ENCODE measurements at regions not wholly inside any gene's neighbourhood (a gene's known extent, or its start where the extent isn't known, plus 50 kb on each side); places are given as distances from the start of the nearest gene placed in this dataset.

GRCh38 chr7:68458010-68458908 lies 1140.0 kb upstream of the AUTS2 start:
- Histone ChIP-seq H3K9me3 (no peaks in the 10 kb centered on the region), H3K4me1 (ENCODE audit: control insufficient read depth in 1 of 2, extremely low read depth in 1 of 2, insufficient read depth in 2 of 2, low read length in 2 of 2) (no peaks in the 10 kb centered on the region), H3K27ac (ENCODE audit: low read length) (no peak overlapping the region), H3K4me3 (ENCODE audit: control insufficient read depth in 1 of 2, extremely low read depth in 1 of 2, low read length in 1 of 2) (no peak overlapping the region), H3K27me3 (replicated peaks in 1 of 2; ENCODE audit: control insufficient read depth in 2 of 2, extremely low read depth in 1 of 2, insufficient read depth in 2 of 2, low read length in 1 of 2) (no peaks in the 10 kb centered on the region), H3K36me3 (ENCODE audit: control insufficient read depth in 2 of 2, extremely low read depth in 1 of 2, insufficient read depth in 1 of 2, low read length in 1 of 2) (no peaks in the 10 kb centered on the region)
- WGBS (ENCODE audit: insufficient coverage), result 80% methylated on average over 2 of the region's 5 CpGs
- ChIA-PET POLR2A (no interaction called here), CTCF (no interaction called here)
- Mint-ChIP-seq H3K36me3 (no peaks in the 10 kb centered on the region), H3K27me3 (no peaks in the 10 kb centered on the region), H3K4me3 (no peak overlapping the region), H3K9me3 (peaks cover 23 to 48% (median 31%) of the 10 kb centered on the region in 3 donors), H3K4me1 (no peaks in the 10 kb centered on the region), H3K27ac (no peak overlapping the region)
- no peak for DNase-seq
- no peak for ATAC-seq (replicated peaks in 1 of 4)

GRCh38 chr7:68461430-68461829 lies 1136.8 kb upstream of the AUTS2 start:
- Mint-ChIP-seq H3K27ac (no peak overlapping the region), H3K4me3 (no peak overlapping the region), H3K36me3 (no peaks in the 10 kb centered on the region), H3K4me1 (no peaks in the 10 kb centered on the region), H3K9me3 (peaks cover 27 to 37% (median 30%) of the 10 kb centered on the region in 3 donors), H3K27me3 (no peaks in the 10 kb centered on the region)
- no peak for ATAC-seq (replicated peaks in 1 of 4)
- H3K36me3 ChIP-seq (ENCODE audit: control insufficient read depth in 2 of 2, extremely low read depth in 1 of 2, insufficient read depth in 1 of 2, low read length in 1 of 2), result no peaks in the 10 kb centered on the region
- POLR2A ChIA-PET, result no interaction called here
- no peaks in the 10 kb centered on the region for H3K9me3 ChIP-seq
- CTCF ChIA-PET, result no interaction called here
- H3K4me3 ChIP-seq (ENCODE audit: control insufficient read depth in 1 of 2, extremely low read depth in 1 of 2, low read length in 1 of 2), result no peak overlapping the region
- WGBS (ENCODE audit: insufficient coverage), result 50% methylated on average over 1 of the region's 2 CpGs
- H3K4me1 ChIP-seq (ENCODE audit: control insufficient read depth in 1 of 2, extremely low read depth in 1 of 2, insufficient read depth in 2 of 2, low read length in 2 of 2), result no peaks in the 10 kb centered on the region
- no peaks in the 10 kb centered on the region for H3K27me3 ChIP-seq (replicated peaks in 1 of 2; ENCODE audit: control insufficient read depth in 2 of 2, extremely low read depth in 1 of 2, insufficient read depth in 2 of 2, low read length in 1 of 2)
- no peak overlapping the region for H3K27ac ChIP-seq (ENCODE audit: low read length)
- DNase-seq, result no peak

GRCh38 chr7:68470836-68471435 lies 1127.3 kb upstream of the AUTS2 start:
- no peaks in the 10 kb centered on the region for H3K27me3 Mint-ChIP-seq
- Histone ChIP-seq H3K9me3 (no peaks in the 10 kb centered on the region), H3K36me3 (ENCODE audit: control insufficient read depth in 2 of 2, extremely low read depth in 1 of 2, insufficient read depth in 1 of 2, low read length in 1 of 2) (no peaks in the 10 kb centered on the region), H3K4me3 (ENCODE audit: control insufficient read depth in 1 of 2, extremely low read depth in 1 of 2, low read length in 1 of 2) (no peak overlapping the region), H3K27me3 (replicated peaks in 1 of 2; ENCODE audit: control insufficient read depth in 2 of 2, extremely low read depth in 1 of 2, insufficient read depth in 2 of 2, low read length in 1 of 2) (no peaks in the 10 kb centered on the region), H3K4me1 (ENCODE audit: control insufficient read depth in 1 of 2, extremely low read depth in 1 of 2, insufficient read depth in 2 of 2, low read length in 2 of 2) (no peaks in the 10 kb centered on the region), H3K27ac (ENCODE audit: low read length) (no peak overlapping the region)
- ChIA-PET POLR2A (interaction anchor here in 1 of 2 donors (0.6 kb wide), 1 partner anchor 114 kb away, joined by 3 read pairs; no protein-coding TSS in a partner anchor), CTCF (no interaction called here)
- 84% methylated on average over 6 of the region's 17 CpGs for WGBS (ENCODE audit: insufficient coverage)
- no peak overlapping the region for H3K4me3 Mint-ChIP-seq
- no peak overlapping the region for H3K27ac Mint-ChIP-seq
- H3K36me3 Mint-ChIP-seq, result no peaks in the 10 kb centered on the region
- H3K4me1 Mint-ChIP-seq, result no peaks in the 10 kb centered on the region
- H3K9me3 Mint-ChIP-seq, result peaks cover 14 to 32% (median 27%) of the 10 kb centered on the region in 3 donors
- no peak for DNase-seq
- no peak for ATAC-seq (replicated peaks in 1 of 4)

GRCh38 chr7:68472688-68473087 lies 1125.6 kb upstream of the AUTS2 start:
- Histone ChIP-seq H3K4me3 (ENCODE audit: control insufficient read depth in 1 of 2, extremely low read depth in 1 of 2, low read length in 1 of 2) (no peak overlapping the region), H3K9me3 (no peaks in the 10 kb centered on the region), H3K4me1 (ENCODE audit: control insufficient read depth in 1 of 2, extremely low read depth in 1 of 2, insufficient read depth in 2 of 2, low read length in 2 of 2) (no peaks in the 10 kb centered on the region), H3K27me3 (replicated peaks in 1 of 2; ENCODE audit: control insufficient read depth in 2 of 2, extremely low read depth in 1 of 2, insufficient read depth in 2 of 2, low read length in 1 of 2) (no peaks in the 10 kb centered on the region), H3K27ac (ENCODE audit: low read length) (no peak overlapping the region), H3K36me3 (ENCODE audit: control insufficient read depth in 2 of 2, extremely low read depth in 1 of 2, insufficient read depth in 1 of 2, low read length in 1 of 2) (no peaks in the 10 kb centered on the region)
- H3K4me3 Mint-ChIP-seq, result no peak overlapping the region
- ChIA-PET POLR2A (no interaction called here), CTCF (no interaction called here)
- no peaks in the 10 kb centered on the region for H3K27me3 Mint-ChIP-seq
- no peak overlapping the region for H3K27ac Mint-ChIP-seq
- peaks cover 8 to 24% (median 22%) of the 10 kb centered on the region in 3 donors for H3K9me3 Mint-ChIP-seq
- WGBS (ENCODE audit: insufficient coverage), result 51% methylated on average over 5 of the region's 5 CpGs
- no peaks in the 10 kb centered on the region for H3K36me3 Mint-ChIP-seq
- H3K4me1 Mint-ChIP-seq, result no peaks in the 10 kb centered on the region
- no peak for DNase-seq
- ATAC-seq (replicated peaks in 1 of 4), result no peak

GRCh38 chr7:68474661-68475216 lies 1123.5 kb upstream of the AUTS2 start:
- ChIA-PET POLR2A (no interaction called here), CTCF (no interaction called here)
- no peak overlapping the region for H3K27ac Mint-ChIP-seq
- H3K36me3 Mint-ChIP-seq, result no peaks in the 10 kb centered on the region
- H3K4me1 Mint-ChIP-seq, result no peaks in the 10 kb centered on the region
- ATAC-seq (replicated peaks in 1 of 4), result no peak
- H3K4me3 ChIP-seq (ENCODE audit: control insufficient read depth in 1 of 2, extremely low read depth in 1 of 2, low read length in 1 of 2), result no peak overlapping the region
- H3K4me1 ChIP-seq (ENCODE audit: control insufficient read depth in 1 of 2, extremely low read depth in 1 of 2, insufficient read depth in 2 of 2, low read length in 2 of 2), result no peaks in the 10 kb centered on the region
- H3K36me3 ChIP-seq (ENCODE audit: control insufficient read depth in 2 of 2, extremely low read depth in 1 of 2, insufficient read depth in 1 of 2, low read length in 1 of 2), result no peaks in the 10 kb centered on the region
- no peak for DNase-seq
- H3K27ac ChIP-seq (ENCODE audit: low read length), result no peak overlapping the region
- H3K9me3 ChIP-seq, result no peaks in the 10 kb centered on the region
- no peaks in the 10 kb centered on the region for H3K27me3 Mint-ChIP-seq
- no peak overlapping the region for H3K4me3 Mint-ChIP-seq
- H3K9me3 Mint-ChIP-seq, result peaks cover 6 to 20% (median 13%) of the 10 kb centered on the region in 3 donors
- H3K27me3 ChIP-seq (replicated peaks in 1 of 2; ENCODE audit: control insufficient read depth in 2 of 2, extremely low read depth in 1 of 2, insufficient read depth in 2 of 2, low read length in 1 of 2), result no peaks in the 10 kb centered on the region
- WGBS (ENCODE audit: insufficient coverage), result no CpG with 5 or more reads among the region's 5 CpGs

- Mint-ChIP-seq H3K36me3 (no peaks in the 10 kb centered on the region), H3K9me3 (peaks cover 11 to 29% (median 13%) of the 10 kb centered on the region in 3 donors), H3K4me1 (no peaks in the 10 kb centered on the region), H3K27ac (no peak overlapping the region), H3K4me3 (no peak overlapping the region), H3K27me3 (no peaks in the 10 kb centered on the region)
- no peaks in the 10 kb centered on the region for H3K27me3 ChIP-seq (replicated peaks in 1 of 2; ENCODE audit: control insufficient read depth in 2 of 2, extremely low read depth in 1 of 2, insufficient read depth in 2 of 2, low read length in 1 of 2)
- H3K4me1 ChIP-seq (ENCODE audit: control insufficient read depth in 1 of 2, extremely low read depth in 1 of 2, insufficient read depth in 2 of 2, low read length in 2 of 2), result no peaks in the 10 kb centered on the region
- no CpG with 5 or more reads among the region's 2 CpGs for WGBS (ENCODE audit: insufficient coverage)
- POLR2A ChIA-PET, result no interaction called here
- no peak for DNase-seq
- no peaks in the 10 kb centered on the region for H3K36me3 ChIP-seq (ENCODE audit: control insufficient read depth in 2 of 2, extremely low read depth in 1 of 2, insufficient read depth in 1 of 2, low read length in 1 of 2)
- H3K9me3 ChIP-seq, result no peaks in the 10 kb centered on the region
- no peak overlapping the region for H3K27ac ChIP-seq (ENCODE audit: low read length)
- ATAC-seq (replicated peaks in 1 of 4), result no peak
- H3K4me3 ChIP-seq (ENCODE audit: control insufficient read depth in 1 of 2, extremely low read depth in 1 of 2, low read length in 1 of 2), result no peak overlapping the region
- CTCF ChIA-PET, result interaction anchor here (0.6 to 0.7 kb wide), 2 partner anchors 255 to 1290 kb away, joined by 3 read pairs; no protein-coding TSS in a partner anchor
These were observed 1121.3 kb upstream of the AUTS2 start for GRCh38 chr7:68476966-68477365.
